ENCODE measurements at regions not wholly inside any gene's neighbourhood (a gene's known extent, or its start where the extent isn't known, plus 50 kb on each side); places are given as distances from the start of the nearest gene placed in this dataset.

GRCh38 chr7:96481796-96482195 lies 159.9 kb upstream of the SLC25A13 start:
- DNase-seq = no peak

GRCh38 chr7:96479015-96479645 lies 157.2 kb upstream of the SLC25A13 start:
- DNase-seq = no peak

GRCh38 chr7:96471606-96472005 lies 149.7 kb upstream of the SLC25A13 start:
- DNase-seq = no peak

GRCh38 chr7:96452146-96452545 lies 130.2 kb upstream of the SLC25A13 start:
- no peak for DNase-seq

GRCh38 chr7:96449094-96449493 lies 127.2 kb upstream of the SLC25A13 start:
- no peak for DNase-seq

GRCh38 chr7:96447109-96447645 lies 125.3 kb upstream of the SLC25A13 start:
- DNase-seq = no peak

GRCh38 chr7:96441436-96442084 lies 119.7 kb upstream of the SLC25A13 start:
- no peak for DNase-seq

GRCh38 chr7:96440328-96440727 lies 118.4 kb upstream of the SLC25A13 start:
- no peak for DNase-seq

GRCh38 chr7:96436880-96437279 lies 115.0 kb upstream of the SLC25A13 start:
- DNase-seq = no peak

GRCh38 chr7:96430356-96430755 lies 108.5 kb upstream of the SLC25A13 start:
- no peak for DNase-seq

- DNase-seq = no peak
Measured at GRCh38 chr7:96427143-96427542, 105.2 kb upstream of the SLC25A13 start.

- DNase-seq = no peak
Measured at GRCh38 chr7:96426685-96427084, 104.8 kb upstream of the SLC25A13 start.

- no peak for DNase-seq
Measured at GRCh38 chr7:96426027-96426426, 104.1 kb upstream of the SLC25A13 start.

- DNase-seq = no peak
Measured at GRCh38 chr7:96424411-96424810, 102.5 kb upstream of the SLC25A13 start.

- no peak for DNase-seq
Measured at GRCh38 chr7:96422388-96422787, 100.5 kb upstream of the SLC25A13 start.

- DNase-seq = no peak
Measured at GRCh38 chr7:96418581-96418980, 96.7 kb upstream of the SLC25A13 start.

- no peak for DNase-seq
Measured at GRCh38 chr7:96417784-96418183, 95.9 kb upstream of the SLC25A13 start.

GRCh38 chr7:96416599-96416998 lies 94.7 kb upstream of the SLC25A13 start:
- no peak for DNase-seq

- DNase-seq = no peak
Measured at GRCh38 chr7:96416116-96416515, 94.2 kb upstream of the SLC25A13 start.

- no peak for DNase-seq
Measured at GRCh38 chr7:96415293-96415940, 93.5 kb upstream of the SLC25A13 start.

- peak; percentile 17 for DNase-seq
Measured at GRCh38 chr7:96414931-96415292, 93.0 kb upstream of the SLC25A13 start.

- no peak for DNase-seq
Measured at GRCh38 chr7:96410126-96410839, 88.4 kb upstream of the SLC25A13 start.

- DNase-seq = no peak
Measured at GRCh38 chr7:96408881-96409280, 87.0 kb upstream of the SLC25A13 start.

GRCh38 chr7:96407427-96407826 lies 85.5 kb upstream of the SLC25A13 start:
- no peak for DNase-seq
